ENCODE measurements at regions not wholly inside any gene's neighbourhood (a gene's known extent, or its start where the extent isn't known, plus 50 kb on each side); places are given as distances from the start of the nearest gene placed in this dataset.

- Mint-ChIP-seq H3K36me3 (ENCODE audit: low read depth) (peaks cover 4% of the 10 kb centered on the region), H3K27ac (no peak overlapping the region), H3K4me3 (no peak overlapping the region), H3K27me3 (ENCODE audit: insufficient read depth) (no peaks in the 10 kb centered on the region), H3K4me1 (ENCODE audit: low read depth) (no peaks in the 10 kb centered on the region), H3K9me3 (peaks cover 36% of the 10 kb centered on the region)
- no peak for TF ChIP-seq CTCF (IDR thresholded peaks at IDR 0.05)
- DNase-seq: no peak
Measured at GRCh38 chr6:95120984-95121383, 456.4 kb upstream of the MANEA start.

- H3K9me3 Mint-ChIP-seq: peaks cover 49% of the 10 kb centered on the region
- DNase-seq: no peak
- peaks cover 4% of the 10 kb centered on the region for H3K36me3 Mint-ChIP-seq (ENCODE audit: low read depth)
- H3K27me3 Mint-ChIP-seq (ENCODE audit: insufficient read depth): no peaks in the 10 kb centered on the region
- no peak overlapping the region for H3K27ac Mint-ChIP-seq
- no peaks in the 10 kb centered on the region for H3K4me1 Mint-ChIP-seq (ENCODE audit: low read depth)
- no peak overlapping the region for H3K4me3 Mint-ChIP-seq
- no peak for TF ChIP-seq CTCF (IDR thresholded peaks at IDR 0.05)
Measured at GRCh38 chr6:95127261-95127660, 450.1 kb upstream of the MANEA start.

GRCh38 chr6:95128439-95128838 lies 448.9 kb upstream of the MANEA start:
- no peak for DNase-seq
- no peaks in the 10 kb centered on the region; the same call in 1 of the 2 replicates for H3K36me3 Mint-ChIP-seq (ENCODE audit: low read depth)
- H3K27me3 Mint-ChIP-seq (ENCODE audit: insufficient read depth): no peaks in the 10 kb centered on the region
- H3K9me3 Mint-ChIP-seq: peaks cover 44% of the 10 kb centered on the region
- H3K27ac Mint-ChIP-seq: no peak overlapping the region
- H3K4me1 Mint-ChIP-seq (ENCODE audit: low read depth): no peaks in the 10 kb centered on the region
- no peak for TF ChIP-seq CTCF (IDR thresholded peaks at IDR 0.05)
- no peak overlapping the region for H3K4me3 Mint-ChIP-seq

- no peaks in the 10 kb centered on the region for H3K4me1 Mint-ChIP-seq (ENCODE audit: low read depth)
- no peak for TF ChIP-seq CTCF (IDR thresholded peaks at IDR 0.05)
- H3K9me3 Mint-ChIP-seq: peaks cover 41% of the 10 kb centered on the region
- no peak overlapping the region for H3K4me3 Mint-ChIP-seq
- H3K27ac Mint-ChIP-seq: no peak overlapping the region
- H3K36me3 Mint-ChIP-seq (ENCODE audit: low read depth): no peaks in the 10 kb centered on the region; the same call in 1 of the 2 replicates
- DNase-seq: no peak
- no peaks in the 10 kb centered on the region for H3K27me3 Mint-ChIP-seq (ENCODE audit: insufficient read depth)
Measured at GRCh38 chr6:95128947-95129346, 448.4 kb upstream of the MANEA start.

- no peak for DNase-seq
- H3K27ac Mint-ChIP-seq: no peak overlapping the region
Measured at GRCh38 chr6:95133578-95133977, 443.8 kb upstream of the MANEA start.

More at GRCh38 chr6:95133578-95133977, 443.8 kb upstream of the MANEA start:
- no peak for TF ChIP-seq CTCF (IDR thresholded peaks at IDR 0.05)
- Mint-ChIP-seq H3K9me3 (peaks cover 32% of the 10 kb centered on the region), H3K4me3 (no peak overlapping the region), H3K27me3 (ENCODE audit: insufficient read depth) (no peaks in the 10 kb centered on the region; the same call in 1 of the 2 replicates), H3K36me3 (ENCODE audit: low read depth) (no peaks in the 10 kb centered on the region), H3K4me1 (ENCODE audit: low read depth) (no peaks in the 10 kb centered on the region)
